K562 (cell line): ENCODE measurements at regions not wholly inside any gene's neighbourhood (a gene's known extent, or its start where the extent isn't known, plus 50 kb on each side); places are given as distances from the start of the nearest gene placed in this dataset.

Experiments used
- ATAC-seq: fragments of 200-7000 bp; cut with Tn5 transposase; 3 replicates; pipeline ENCODE4 v1.9.1; 2020; ENCODE audit warnings: moderate library complexity
- BruUV-seq: library from RNA; stranded (reverse); fragments of 400-500 nt; replicated peaks from 2 replicates; lab custom pipeline; 2021; lab: Mats Ljungman, UMichigan
- CTCF ChIA-PET: fragments of 300-600 bp; formaldehyde crosslinking; extraction: SDS; loops from one replicate; lab custom pipeline; 2021; ENCODE audit warnings: low intra/inter-chr PET ratio; lab: Yijun Ruan, JAX
- POLR2A ChIA-PET: fragments of 300-600, 350-650 bp; sonication (Branson Sonifier 250); formaldehyde crosslinking; extraction: SDS; loops from one replicate; lab custom pipeline; 2021; ENCODE audit warnings: antibody characterized with exemption, inconsistent platforms; lab: Yijun Ruan, JAX
- DNase-seq, 4 experiments: peaks; one replicate each; pipeline versions ENCODE4 v3.0.0 to v3.0.0-alpha.2; 2011 to 2018; ENCODE audit warnings: low spot score in 3 of 4, mixed read lengths in 3 of 4; ENCODE audit errors: extremely low read depth in 1 of 4
- FAIRE-seq: peaks from 2 replicates; lab custom pipeline; 2011; peaks lifted over from hg19 to GRCh38; lab: Jason Lieb, UNC
- H2AFZ ChIP-seq: 2 replicates; pipeline ENCODE4 v1.6.0; 2011; ENCODE audit warnings: low read depth, low read length, control low read depth, inconsistent platforms
- H3K27ac ChIP-seq: fragments of 200-600 bp; 3 replicates; pipeline ENCODE4 v1.8.0; 2011; ENCODE audit warnings: low read depth, mild to moderate bottlenecking, control low read depth, inconsistent platforms, low read length, moderate library complexity, mixed read lengths; ENCODE audit errors: extremely low read depth
- H3K27me3 ChIP-seq, 2 experiments: fragments of 300-600 bp in 1 of 2; 2 replicates in 1 of 2; 3 replicates in 1 of 2; pipeline versions ENCODE4 v1.6.0 to v1.8.0; 2011; ENCODE audit warnings: inconsistent platforms in 2 of 2, low read length in 2 of 2, mild to moderate bottlenecking in 1 of 2, mixed read lengths in 1 of 2, moderate library complexity in 1 of 2; ENCODE audit not compliant: control insufficient read depth in 2 of 2, insufficient read depth in 2 of 2
- H3K36me3 ChIP-seq: fragments of 300-600 bp; 3 replicates; pipeline ENCODE4 v1.8.0; 2011; ENCODE audit warnings: mild to moderate bottlenecking, low read length, inconsistent platforms; ENCODE audit not compliant: control insufficient read depth, insufficient read depth
- H3K4me1 ChIP-seq, 2 experiments: fragments of 200-600 bp in 1 of 2; replicated peaks in 1 of 2; 2 replicates in 1 of 2; 3 replicates in 1 of 2; pipeline versions ENCODE4 v1.5.1 to v1.8.0; 2011; ENCODE audit warnings: inconsistent platforms in 2 of 2, low read length in 2 of 2, mild to moderate bottlenecking in 1 of 2, mixed read lengths in 1 of 2, moderate library complexity in 1 of 2; ENCODE audit not compliant: control insufficient read depth in 2 of 2, insufficient read depth in 2 of 2
- H3K4me2 ChIP-seq: 2 replicates; pipeline ENCODE4 v1.6.1; 2011; ENCODE audit warnings: low read length, control low read depth, inconsistent platforms, mixed read lengths; ENCODE audit not compliant: insufficient read depth
- H3K4me3 ChIP-seq: fragments of 200-600 bp; sonication (generic), shearing (Covaris generic); 2 replicates; pipeline ENCODE4 v1.5.1; 2016; ENCODE audit warnings: control low read depth, inconsistent platforms
- H3K79me2 ChIP-seq: fragments of 200-600 bp; 3 replicates; pipeline ENCODE4 v1.8.0; 2011; ENCODE audit warnings: low read length, inconsistent platforms; ENCODE audit not compliant: control insufficient read depth, insufficient read depth
- H3K9ac ChIP-seq, 2 experiments: 2 replicates each; pipeline versions ENCODE4 v1.6.0 to v1.6.1; 2011; ENCODE audit warnings: low read depth in 2 of 2, low read length in 2 of 2, control low read depth in 1 of 2, inconsistent platforms in 1 of 2, mild to moderate bottlenecking in 1 of 2, mixed read lengths in 1 of 2; ENCODE audit not compliant: insufficient read depth in 1 of 2
- H3K9me1 ChIP-seq: one replicate; pipeline ENCODE4 v1.6.0; 2011; ENCODE audit warnings: inconsistent platforms, mild to moderate bottlenecking, low read length, moderate library complexity; ENCODE audit not compliant: control insufficient read depth, insufficient read depth
- H3K9me3 ChIP-seq: replicated peaks from 2 replicates; pipeline ENCODE4 v1.5.1; 2011; ENCODE audit warnings: low read depth, low read length, inconsistent platforms; ENCODE audit not compliant: control insufficient read depth, insufficient read depth
- H4K20me1 ChIP-seq: replicated peaks from 2 replicates; pipeline ENCODE4 v1.6.1; 2011; ENCODE audit warnings: low read length, inconsistent platforms, mixed read lengths; ENCODE audit not compliant: control insufficient read depth, insufficient read depth
- ARHGAP35 ChIP-seq: fragments of 450-650 bp; IDR thresholded peaks from 2 replicates; pipeline ENCODE4 v1.6.1; 2018; ENCODE audit not compliant: partially characterized antibody
- ELF1 ChIP-seq: fragments of 200-800 bp; sonication (Bioruptor generic); IDR thresholded peaks from 2 replicates; pipeline ENCODE4 v1.6.1; 2016; ENCODE audit warnings: missing genetic modification characterization, missing compliant biosample characterization
- FOXP1 ChIP-seq: sonication (generic); formaldehyde crosslinking; IDR thresholded peaks from 2 replicates; pipeline ENCODE4 v1.8.0; 2022; ENCODE audit warnings: mild to moderate bottlenecking, missing genetic modification reagents
- PHF21A ChIP-seq: fragments of 450-650 bp; IDR thresholded peaks from 2 replicates; pipeline ENCODE4 v1.6.1; 2017; ENCODE audit warnings: low read depth, borderline replicate concordance
- RB1 ChIP-seq: fragments of 450-650 bp; IDR thresholded peaks from 2 replicates; pipeline ENCODE4 v1.6.1; 2017; ENCODE audit warnings: low read depth, mild to moderate bottlenecking
- STAT5A ChIP-seq: IDR thresholded peaks from 2 replicates; pipeline ENCODE4 v1.6.1; 2012; ENCODE audit warnings: low read length, inconsistent platforms, borderline replicate concordance
- TCFL5 ChIP-seq: fragments of 250-450 bp; sonication (Bioruptor Pico); conservative IDR thresholded peaks from 2 replicates; pipeline ENCODE4 v1.6.1; 2021; ENCODE audit warnings: mild to moderate bottlenecking, moderate library complexity, matching md5 sums
- ZNF699 ChIP-seq: fragments of 250-450 bp; sonication (Bioruptor Pico); IDR thresholded peaks from 2 replicates; pipeline ENCODE4 v1.8.0; 2021; ENCODE audit warnings: mild to moderate bottlenecking, moderate library complexity; ENCODE audit not compliant: insufficient replicate concordance
- WGBS: fragments of 100-300 bp; shearing (Covaris generic); methylation state at CpG from one replicate; pipeline ENCODE4 v1.1.6; 2016; ENCODE audit warnings: low coverage, mixed read lengths; ENCODE audit not compliant: insufficient coverage; ENCODE audit errors: missing lambda C conversion rate; 5-methylcytosine and 5-hydroxymethylcytosine counted together
- in situ Hi-C: fragments of 300-500 bp; cut with MboI; formaldehyde crosslinking; loops from 4 replicates; pipeline ENCODE4 v1.15.0; 2018; ENCODE audit warnings: inconsistent platforms, mixed read lengths
- intact Hi-C: fragments of 100-400 bp; cut with micrococcal nuclease; formaldehyde crosslinking; loops from 2 replicates; pipeline ENCODE4 v1.14.2; 2022
- TF ChIP-seq, protein P1 (sequence below): fragments of 450-650 bp; IDR thresholded peaks from 2 replicates; pipeline ENCODE4 v1.6.1; 2016; ENCODE audit warnings: mild to moderate bottlenecking
- TF ChIP-seq, protein P2 (sequence below): fragments of 450-650 bp; IDR thresholded peaks from 2 replicates; pipeline ENCODE4 v1.6.1; 2014; ENCODE audit warnings: low read depth, mild to moderate bottlenecking, moderate library complexity, borderline replicate concordance

GRCh38 chr16:48918520-48919258 is 308.7 kb upstream of the N4BP1 start:
- CTCF ChIA-PET, result no interaction called here
- Histone ChIP-seq H4K20me1 (no peaks in the 10 kb centered on the region), H2AFZ (no peak overlapping the region), H3K4me2 (no peak overlapping the region), H3K36me3 (no peaks in the 10 kb centered on the region), H3K9me3 (no peaks in the 10 kb centered on the region), H3K4me3 (no peak overlapping the region), H3K9ac (no peak overlapping the region), H3K27me3 (no peaks in the 10 kb centered on the region), H3K9me1 (no peaks in the 10 kb centered on the region), H3K79me2 (no peaks in the 10 kb centered on the region), H3K27ac (no peak overlapping the region), H3K4me1 (no peaks in the 10 kb centered on the region)
- no peak for TF ChIP-seq PHF21A
- TF ChIP-seq, protein P1, sequence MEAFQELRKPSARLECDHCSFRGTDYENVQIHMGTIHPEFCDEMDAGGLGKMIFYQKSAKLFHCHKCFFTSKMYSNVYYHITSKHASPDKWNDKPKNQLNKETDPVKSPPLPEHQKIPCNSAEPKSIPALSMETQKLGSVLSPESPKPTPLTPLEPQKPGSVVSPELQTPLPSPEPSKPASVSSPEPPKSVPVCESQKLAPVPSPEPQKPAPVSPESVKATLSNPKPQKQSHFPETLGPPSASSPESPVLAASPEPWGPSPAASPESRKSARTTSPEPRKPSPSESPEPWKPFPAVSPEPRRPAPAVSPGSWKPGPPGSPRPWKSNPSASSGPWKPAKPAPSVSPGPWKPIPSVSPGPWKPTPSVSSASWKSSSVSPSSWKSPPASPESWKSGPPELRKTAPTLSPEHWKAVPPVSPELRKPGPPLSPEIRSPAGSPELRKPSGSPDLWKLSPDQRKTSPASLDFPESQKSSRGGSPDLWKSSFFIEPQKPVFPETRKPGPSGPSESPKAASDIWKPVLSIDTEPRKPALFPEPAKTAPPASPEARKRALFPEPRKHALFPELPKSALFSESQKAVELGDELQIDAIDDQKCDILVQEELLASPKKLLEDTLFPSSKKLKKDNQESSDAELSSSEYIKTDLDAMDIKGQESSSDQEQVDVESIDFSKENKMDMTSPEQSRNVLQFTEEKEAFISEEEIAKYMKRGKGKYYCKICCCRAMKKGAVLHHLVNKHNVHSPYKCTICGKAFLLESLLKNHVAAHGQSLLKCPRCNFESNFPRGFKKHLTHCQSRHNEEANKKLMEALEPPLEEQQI, result no peak
- no peak for TF ChIP-seq ZNF699 (CRISPR knock-in tag)
- TF ChIP-seq, protein P2, sequence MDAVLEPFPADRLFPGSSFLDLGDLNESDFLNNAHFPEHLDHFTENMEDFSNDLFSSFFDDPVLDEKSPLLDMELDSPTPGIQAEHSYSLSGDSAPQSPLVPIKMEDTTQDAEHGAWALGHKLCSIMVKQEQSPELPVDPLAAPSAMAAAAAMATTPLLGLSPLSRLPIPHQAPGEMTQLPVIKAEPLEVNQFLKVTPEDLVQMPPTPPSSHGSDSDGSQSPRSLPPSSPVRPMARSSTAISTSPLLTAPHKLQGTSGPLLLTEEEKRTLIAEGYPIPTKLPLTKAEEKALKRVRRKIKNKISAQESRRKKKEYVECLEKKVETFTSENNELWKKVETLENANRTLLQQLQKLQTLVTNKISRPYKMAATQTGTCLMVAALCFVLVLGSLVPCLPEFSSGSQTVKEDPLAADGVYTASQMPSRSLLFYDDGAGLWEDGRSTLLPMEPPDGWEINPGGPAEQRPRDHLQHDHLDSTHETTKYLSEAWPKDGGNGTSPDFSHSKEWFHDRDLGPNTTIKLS, result no peak
- TF ChIP-seq RB1, result no peak
- no peak for TF ChIP-seq TCFL5
- TF ChIP-seq ELF1 (tag), result no peak
- TF ChIP-seq ARHGAP35, result no peak
- TF ChIP-seq STAT5A, result no peak
- no peak for TF ChIP-seq FOXP1 (CRISPR knock-in tag)
- DNase-seq (no peak), FAIRE-seq (no peak), ATAC-seq (no peak)
- BruUV-seq, result no TSS peak
- POLR2A ChIA-PET, result interaction anchor here (0.6 kb wide), 1 partner anchor 66 kb away, joined by 4 read pairs; no protein-coding TSS in a partner anchor
- 0% methylated on average over 4 of the region's 4 CpGs for WGBS
- intact Hi-C loops, result no loop called here
- in situ Hi-C loops, result no loop called here
